Type B pancreatic cell (in vitro differentiated cells): ENCODE measurements at regions not wholly inside any gene's neighbourhood (a gene's known extent, or its start where the extent isn't known, plus 50 kb on each side); places are given as distances from the start of the nearest gene placed in this dataset.

Experiments
- DNase-seq: peaks from one replicate; pipeline ENCODE4 v3.0.0; 2021; ENCODE audit warnings: mixed read lengths; ENCODE audit not compliant: unreplicated experiment; ENCODE audit errors: extremely low spot score
- H3K27ac Mint-ChIP-seq: 2 replicates; pipeline ENCODE4 v1.8.0; 2021; ENCODE audit warnings: mild to moderate bottlenecking, mixed read lengths
- H3K27me3 Mint-ChIP-seq: 2 replicates; pipeline ENCODE4 v1.8.0; 2021; ENCODE audit warnings: mixed read lengths
- H3K36me3 Mint-ChIP-seq: 2 replicates; pipeline ENCODE4 v1.8.0; 2021; ENCODE audit warnings: mixed read lengths
- H3K4me1 Mint-ChIP-seq: one replicate; pipeline ENCODE4 v1.8.0; 2021; ENCODE audit warnings: mixed read lengths; ENCODE audit not compliant: unreplicated experiment
- H3K4me3 Mint-ChIP-seq: 2 replicates; pipeline ENCODE4 v1.8.0; 2021; ENCODE audit warnings: mild to moderate bottlenecking, mixed read lengths
- H3K9me3 Mint-ChIP-seq: 2 replicates; pipeline ENCODE4 v1.8.0; 2021; ENCODE audit warnings: mixed read lengths
- TF ChIP-seq, protein P1 (sequence below): fragments of 200-600 bp; sonication (generic); conservative IDR thresholded peaks from 2 replicates; pipeline ENCODE4 v1.5.0; 2021; ENCODE audit warnings: antibody characterized with exemption, mild to moderate bottlenecking

DNA sequence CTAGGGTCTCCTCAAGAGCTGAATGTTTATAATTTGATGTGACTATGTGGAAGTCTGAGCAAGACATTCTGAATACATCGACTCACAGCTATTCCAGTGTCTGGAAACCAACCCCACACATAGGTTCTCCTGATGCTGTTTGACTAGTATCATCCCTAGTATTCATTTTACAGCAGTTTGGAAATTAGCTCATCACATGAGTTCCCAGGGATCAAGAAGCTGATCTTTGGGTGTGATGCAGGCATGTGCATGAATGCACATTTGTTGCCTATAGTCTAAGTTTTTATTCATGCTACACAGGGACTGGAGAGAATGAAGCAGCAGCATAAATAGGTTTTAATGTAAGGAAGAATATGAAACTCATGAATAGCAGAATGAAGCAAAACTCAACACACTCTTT, 284.3 kb upstream of the SPRED2 start:
- Mint-ChIP-seq H3K27me3 (no peaks in the 10 kb centered on the region), H3K36me3 (no peaks in the 10 kb centered on the region), H3K4me1 (peaks cover 5% of the 10 kb centered on the region), H3K27ac (no peak overlapping the region), H3K4me3 (no peak overlapping the region), H3K9me3 (peaks cover 3% of the 10 kb centered on the region)
- TF ChIP-seq, protein P1, sequence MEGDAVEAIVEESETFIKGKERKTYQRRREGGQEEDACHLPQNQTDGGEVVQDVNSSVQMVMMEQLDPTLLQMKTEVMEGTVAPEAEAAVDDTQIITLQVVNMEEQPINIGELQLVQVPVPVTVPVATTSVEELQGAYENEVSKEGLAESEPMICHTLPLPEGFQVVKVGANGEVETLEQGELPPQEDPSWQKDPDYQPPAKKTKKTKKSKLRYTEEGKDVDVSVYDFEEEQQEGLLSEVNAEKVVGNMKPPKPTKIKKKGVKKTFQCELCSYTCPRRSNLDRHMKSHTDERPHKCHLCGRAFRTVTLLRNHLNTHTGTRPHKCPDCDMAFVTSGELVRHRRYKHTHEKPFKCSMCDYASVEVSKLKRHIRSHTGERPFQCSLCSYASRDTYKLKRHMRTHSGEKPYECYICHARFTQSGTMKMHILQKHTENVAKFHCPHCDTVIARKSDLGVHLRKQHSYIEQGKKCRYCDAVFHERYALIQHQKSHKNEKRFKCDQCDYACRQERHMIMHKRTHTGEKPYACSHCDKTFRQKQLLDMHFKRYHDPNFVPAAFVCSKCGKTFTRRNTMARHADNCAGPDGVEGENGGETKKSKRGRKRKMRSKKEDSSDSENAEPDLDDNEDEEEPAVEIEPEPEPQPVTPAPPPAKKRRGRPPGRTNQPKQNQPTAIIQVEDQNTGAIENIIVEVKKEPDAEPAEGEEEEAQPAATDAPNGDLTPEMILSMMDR, result no peak
- DNase-seq, result no peak

DNA sequence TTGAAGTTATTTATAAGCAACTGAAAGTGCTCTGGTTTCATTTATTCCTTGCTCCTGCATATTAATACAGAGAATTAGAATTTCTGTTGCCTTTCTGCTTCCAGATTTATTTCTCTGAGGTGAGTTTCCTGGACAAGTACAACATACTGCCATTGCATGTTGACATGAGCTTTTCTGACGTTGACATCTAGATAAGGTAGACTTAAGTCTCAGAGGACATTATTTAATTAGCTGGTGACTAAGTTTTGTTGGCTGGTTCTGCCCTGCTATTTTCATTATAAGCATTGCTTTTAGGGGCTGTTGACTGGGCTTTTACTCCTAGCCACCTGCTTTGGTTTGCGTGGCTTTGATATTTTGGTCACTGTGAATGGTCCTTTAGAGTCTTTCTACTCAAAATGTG, 282.9 kb upstream of the SPRED2 start:
- TF ChIP-seq, protein P1, result no peak
- H3K9me3 Mint-ChIP-seq, result peaks cover 3% of the 10 kb centered on the region
- DNase-seq, result no peak
- peaks cover 5% of the 10 kb centered on the region for H3K4me1 Mint-ChIP-seq
- H3K27ac Mint-ChIP-seq, result no peak overlapping the region
- no peak overlapping the region for H3K4me3 Mint-ChIP-seq
- no peaks in the 10 kb centered on the region for H3K36me3 Mint-ChIP-seq
- no peaks in the 10 kb centered on the region for H3K27me3 Mint-ChIP-seq

DNA sequence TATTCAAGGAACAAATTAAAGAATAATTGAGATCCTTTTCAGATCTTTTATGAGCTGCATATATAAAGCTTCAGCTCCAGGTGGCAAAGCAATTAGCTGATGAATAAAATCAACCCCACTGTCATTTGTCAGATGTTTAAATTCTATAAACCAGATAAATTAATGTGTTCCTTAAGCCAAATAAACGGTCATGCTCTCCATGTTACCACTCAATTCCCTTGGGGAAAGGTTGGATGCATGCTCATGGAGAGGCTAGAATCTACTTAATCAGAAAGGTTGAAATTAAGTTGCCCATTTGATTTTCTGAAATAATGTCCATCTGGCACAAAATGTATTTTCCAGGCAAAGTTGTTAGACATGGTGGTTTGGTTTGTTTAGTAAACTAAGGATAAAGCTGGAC, 282.5 kb upstream of the SPRED2 start:
- no peaks in the 10 kb centered on the region for H3K36me3 Mint-ChIP-seq
- no peak for DNase-seq
- no peak overlapping the region for H3K27ac Mint-ChIP-seq
- H3K4me3 Mint-ChIP-seq, result no peak overlapping the region
- no peaks in the 10 kb centered on the region for H3K27me3 Mint-ChIP-seq
- TF ChIP-seq, protein P1, result no peak
- peaks cover 5% of the 10 kb centered on the region for H3K4me1 Mint-ChIP-seq
- peaks cover 3% of the 10 kb centered on the region for H3K9me3 Mint-ChIP-seq

DNA sequence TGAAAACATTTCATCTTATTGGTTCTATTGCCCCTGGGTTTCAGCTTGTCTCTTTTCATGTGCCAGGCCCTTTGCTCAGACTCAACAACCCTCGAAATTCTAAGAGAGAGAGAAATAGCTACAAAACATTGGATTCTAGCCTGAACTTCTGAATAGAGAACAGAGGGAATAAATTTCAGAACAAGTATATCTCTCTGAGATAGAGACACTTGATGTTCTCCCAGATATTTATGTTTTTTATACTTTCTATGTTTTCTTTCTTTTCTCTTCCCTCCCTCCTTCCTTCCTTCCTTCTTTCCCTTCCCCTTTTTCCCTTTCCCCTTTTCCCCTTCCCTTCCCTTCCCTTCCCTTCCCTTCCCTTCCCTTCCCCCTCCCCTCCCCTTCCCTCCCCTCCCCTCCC, 279.5 kb upstream of the SPRED2 start:
- Mint-ChIP-seq H3K4me1 (no peaks in the 10 kb centered on the region), H3K4me3 (no peak overlapping the region), H3K27ac (no peak overlapping the region), H3K27me3 (no peaks in the 10 kb centered on the region), H3K9me3 (no peaks in the 10 kb centered on the region), H3K36me3 (no peaks in the 10 kb centered on the region)
- TF ChIP-seq, protein P1, result no peak
- DNase-seq, result no peak

DNA sequence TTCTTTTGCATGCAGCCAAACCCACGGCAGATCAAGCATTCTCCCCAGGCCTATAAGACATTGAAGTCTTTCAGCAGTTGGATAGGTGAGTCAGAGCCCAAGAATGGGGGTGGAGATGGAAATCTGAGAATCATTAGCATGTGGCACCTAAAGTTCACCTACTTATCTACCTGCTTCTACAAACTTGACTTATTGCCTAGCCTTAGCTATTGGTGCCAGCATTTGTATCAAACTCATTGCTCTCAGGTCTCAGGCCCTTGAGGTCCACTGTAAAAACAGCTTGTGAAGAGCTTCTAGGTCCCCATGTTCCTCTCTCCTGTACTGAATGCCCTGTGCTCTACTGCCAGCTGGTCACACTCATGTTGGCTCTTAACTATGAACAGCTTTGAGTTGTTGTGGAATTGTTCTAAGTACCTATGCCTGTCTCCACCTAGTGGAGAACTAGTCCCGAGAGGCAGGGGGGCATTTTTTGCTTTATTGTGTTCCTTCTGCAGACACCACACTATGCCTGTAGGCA, 278.4 kb upstream of the SPRED2 start:
- Mint-ChIP-seq H3K27me3 (no peaks in the 10 kb centered on the region), H3K36me3 (no peaks in the 10 kb centered on the region), H3K4me3 (no peak overlapping the region), H3K9me3 (no peaks in the 10 kb centered on the region), H3K4me1 (no peaks in the 10 kb centered on the region), H3K27ac (no peak overlapping the region)
- TF ChIP-seq, protein P1, result peak; percentile 32
- DNase-seq, result no peak

DNA sequence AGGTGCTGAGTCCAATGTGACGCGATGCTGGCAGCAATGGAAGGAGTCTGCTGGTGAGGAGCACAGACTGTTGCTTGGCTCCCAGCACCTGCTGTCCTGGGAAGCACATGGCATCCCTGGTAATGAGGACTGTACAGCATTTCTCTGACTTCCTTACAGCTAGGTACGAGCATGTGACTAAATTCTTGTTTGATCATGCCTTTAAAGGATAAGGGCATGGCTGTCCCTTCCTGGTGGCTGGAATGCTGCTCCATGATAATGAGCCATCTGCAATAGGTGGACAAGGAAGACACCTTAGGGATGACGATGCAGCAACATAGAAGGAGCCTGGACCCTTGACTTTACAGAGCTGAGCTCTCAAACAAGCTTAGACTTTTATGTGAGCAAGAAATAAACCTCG, 278.0 kb upstream of the SPRED2 start:
- no peak overlapping the region for H3K4me3 Mint-ChIP-seq
- TF ChIP-seq, protein P1, result no peak
- no peaks in the 10 kb centered on the region for H3K4me1 Mint-ChIP-seq
- no peak for DNase-seq
- H3K27me3 Mint-ChIP-seq, result no peaks in the 10 kb centered on the region
- H3K36me3 Mint-ChIP-seq, result no peaks in the 10 kb centered on the region
- no peak overlapping the region for H3K27ac Mint-ChIP-seq
- no peaks in the 10 kb centered on the region for H3K9me3 Mint-ChIP-seq
